IPS-20b (cell line): ENCODE measurements at regions not wholly inside any gene's neighbourhood (a gene's known extent, or its start where the extent isn't known, plus 50 kb on each side); places are given as distances from the start of the nearest gene placed in this dataset.
"Not testable (repeated sequence)": the region's sequence is repeated elsewhere in the genome, so short reads cannot be mapped to it uniquely, and the experiment has no call there.

ENCODE experiments used
- H3K27ac ChIP-seq: one replicate; pipeline ENCODE4 v1.5.1; 2013; ENCODE audit warnings: low read length
- H3K27me3 ChIP-seq: 2 replicates; pipeline ENCODE4 v1.6.1; 2013; ENCODE audit warnings: mild to moderate bottlenecking, low read length, inconsistent platforms; ENCODE audit not compliant: insufficient read depth
- H3K36me3 ChIP-seq: 2 replicates; pipeline ENCODE4 v1.6.1; 2013; ENCODE audit warnings: low read depth, mild to moderate bottlenecking, inconsistent platforms, low read length, moderate library complexity; ENCODE audit not compliant: insufficient read depth
- H3K4me1 ChIP-seq: 2 replicates; pipeline ENCODE4 v1.6.1; 2013; ENCODE audit warnings: mild to moderate bottlenecking, control low read depth, inconsistent platforms, low read length, moderate library complexity; ENCODE audit not compliant: insufficient read depth
- H3K4me3 ChIP-seq: 2 replicates; pipeline ENCODE4 v1.5.1; 2013; ENCODE audit warnings: mild to moderate bottlenecking, low read length, inconsistent platforms
- H3K9ac ChIP-seq: 2 replicates; pipeline ENCODE4 v1.6.1; 2013; ENCODE audit warnings: low read depth, mild to moderate bottlenecking, inconsistent platforms, low read length, moderate library complexity
- H3K9me3 ChIP-seq: 2 replicates; pipeline ENCODE4 v1.6.1; 2013; ENCODE audit warnings: mild to moderate bottlenecking, low read depth, low read length, inconsistent platforms; ENCODE audit not compliant: insufficient read depth

- H3K27ac ChIP-seq, H3K4me1 ChIP-seq, H3K9ac ChIP-seq, H3K36me3 ChIP-seq, H3K4me3 ChIP-seq, H3K9me3 ChIP-seq: not testable (repeated sequence)
- H3K27me3 ChIP-seq, result peaks cover 30% of the 10 kb centered on the region
These were observed 51.7 kb upstream of the MDGA1 start for GRCh38 chr6:37749367-37749766.

DNA sequence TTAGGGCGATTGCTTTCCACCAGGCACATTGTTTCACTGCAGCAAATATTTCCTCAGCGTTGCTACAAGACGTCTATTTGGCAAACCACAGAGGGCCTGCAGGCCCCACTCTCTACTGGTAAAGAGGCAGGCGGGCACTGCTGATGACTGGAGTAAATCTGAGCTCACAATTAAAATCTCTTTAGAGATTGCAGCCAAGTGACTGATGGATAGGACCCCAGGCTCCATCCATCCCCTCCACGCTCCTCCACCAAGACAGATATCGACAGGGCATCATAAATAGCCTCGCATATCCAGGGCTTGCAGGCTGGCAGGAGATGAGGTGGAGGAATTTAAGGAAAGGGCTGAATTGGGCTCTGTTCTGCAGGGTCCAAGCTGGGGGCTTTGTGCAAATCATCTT lies 50.4 kb upstream of the MDGA1 start:
- Histone ChIP-seq H3K9me3 (no peaks in the 10 kb centered on the region), H3K4me1 (no peaks in the 10 kb centered on the region; the same call in 1 of the 2 replicates), H3K4me3 (no peak overlapping the region), H3K27me3 (peaks cover 36% of the 10 kb centered on the region), H3K9ac (no peak overlapping the region), H3K27ac (no peak overlapping the region), H3K36me3 (no peaks in the 10 kb centered on the region)
